ENCODE measurements at regions not wholly inside any gene's neighbourhood (a gene's known extent, or its start where the extent isn't known, plus 50 kb on each side); places are given as distances from the start of the nearest gene placed in this dataset.

GRCh38 chr6:168725802-168726201 lies 284.8 kb downstream of the SMOC2 start:
- no peak for DNase-seq (ENCODE audit: low read depth)

GRCh38 chr6:168724669-168725570 lies 283.9 kb downstream of the SMOC2 start:
- DNase-seq (ENCODE audit: low read depth) = no peak

GRCh38 chr6:168724033-168724432 lies 283.0 kb downstream of the SMOC2 start:
- no peak for DNase-seq (ENCODE audit: low read depth)

GRCh38 chr6:168722397-168722796 lies 281.4 kb downstream of the SMOC2 start:
- DNase-seq (ENCODE audit: low read depth) = no peak

- no peak for DNase-seq (ENCODE audit: low read depth)
Measured at GRCh38 chr6:168721571-168721970, 280.6 kb downstream of the SMOC2 start.

- DNase-seq (ENCODE audit: low read depth) = no peak
Measured at GRCh38 chr6:168719901-168720300, 278.9 kb downstream of the SMOC2 start.

- DNase-seq (ENCODE audit: low read depth) = no peak
Measured at GRCh38 chr6:168718821-168719475, 278.0 kb downstream of the SMOC2 start.
